Duodenal mucosa (tissue), 2 donors: ENCODE measurements at regions not wholly inside any gene's neighbourhood (a gene's known extent, or its start where the extent isn't known, plus 50 kb on each side); places are given as distances from the start of the nearest gene placed in this dataset.

Experiments
- H3K27ac ChIP-seq: one replicate; pipeline ENCODE4 v1.7.0; 2013; ENCODE audit warnings: low read depth, low read length
- H3K27me3 ChIP-seq, 2 donors: one replicate each; pipeline ENCODE4 v1.7.0; 2013; ENCODE audit warnings: low read length in 2 of 2, control low read depth in 1 of 2; ENCODE audit not compliant: insufficient read depth in 2 of 2, control insufficient read depth in 1 of 2
- H3K36me3 ChIP-seq, 2 donors: one replicate each; pipeline ENCODE4 v1.7.0; 2013; ENCODE audit warnings: low read length in 2 of 2, control low read depth in 1 of 2; ENCODE audit not compliant: insufficient read depth in 2 of 2, control insufficient read depth in 1 of 2
- H3K4me1 ChIP-seq, 2 donors: one replicate each; pipeline ENCODE4 v1.7.0; 2013; ENCODE audit warnings: low read length in 2 of 2, control low read depth in 1 of 2; ENCODE audit not compliant: insufficient read depth in 2 of 2, control insufficient read depth in 1 of 2
- H3K4me3 ChIP-seq, 2 donors: one replicate each; pipeline ENCODE4 v1.7.0; 2013; ENCODE audit warnings: low read length in 2 of 2, low read depth in 1 of 2
- H3K9ac ChIP-seq, 2 donors: one replicate each; pipeline ENCODE4 v1.7.0; 2013; ENCODE audit warnings: low read length in 2 of 2, low read depth in 1 of 2
- H3K9me3 ChIP-seq, 2 donors: one replicate each; pipeline ENCODE4 v1.7.0; 2013; ENCODE audit warnings: low read length in 2 of 2, control low read depth in 1 of 2; ENCODE audit not compliant: control insufficient read depth in 1 of 2

DNA sequence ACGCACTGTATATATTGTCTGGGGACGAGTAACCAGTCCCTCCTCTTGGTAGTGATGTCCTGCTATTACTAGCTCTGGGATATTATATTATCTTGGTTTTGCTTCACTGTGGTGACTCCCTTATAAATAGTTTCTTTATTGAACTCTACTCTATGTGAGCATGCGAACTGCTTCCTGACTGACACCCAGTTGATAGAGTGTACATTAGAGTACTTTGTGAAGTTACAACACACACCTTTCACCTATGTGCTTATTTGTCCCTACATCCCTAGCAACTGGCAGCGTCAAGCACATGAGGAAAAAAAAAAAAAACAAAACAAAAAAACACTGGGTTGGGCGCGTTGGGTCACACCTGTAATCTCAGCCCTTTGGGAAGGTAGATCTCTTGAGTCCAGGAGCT, 67.3 kb upstream of the TENT5A start:
- Histone ChIP-seq H3K27ac (no peak overlapping the region), H3K4me3 (no peak overlapping the region), H3K36me3 (no peaks in the 10 kb centered on the region), H3K9me3 (no peaks in the 10 kb centered on the region), H3K27me3 (no peaks in the 10 kb centered on the region), H3K9ac (no peak overlapping the region), H3K4me1 (peaks cover 23 to 33% of the 10 kb centered on the region in 2 donors)

DNA sequence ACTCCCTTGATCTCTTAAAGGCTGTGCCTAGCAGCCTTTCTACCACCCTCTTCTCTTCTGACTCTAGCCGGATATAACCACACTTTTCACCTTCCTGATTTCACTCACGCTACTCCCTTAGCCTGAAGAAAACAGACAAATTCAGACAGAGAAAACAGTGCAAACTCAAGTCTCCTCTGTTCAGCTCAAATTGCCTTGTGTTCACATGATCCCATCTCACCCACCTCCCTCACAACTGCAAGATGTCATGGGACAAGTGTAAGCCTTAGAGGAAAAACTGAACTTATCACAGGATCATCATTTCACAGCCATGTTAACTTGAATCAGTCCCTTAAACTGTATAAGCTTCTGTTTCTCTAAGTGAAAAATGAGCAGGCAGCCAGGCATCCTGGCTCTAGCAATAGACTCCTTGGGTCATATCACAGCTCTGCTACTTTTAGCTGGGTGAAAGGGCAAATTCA, 66.5 kb upstream of the TENT5A start:
- Histone ChIP-seq H3K9ac (no peak overlapping the region), H3K9me3 (no peaks in the 10 kb centered on the region), H3K4me3 (no peak overlapping the region), H3K27ac (no peak overlapping the region), H3K4me1 (peaks cover 23 to 33% of the 10 kb centered on the region in 2 donors), H3K27me3 (no peaks in the 10 kb centered on the region), H3K36me3 (no peaks in the 10 kb centered on the region)

- H3K27me3 ChIP-seq: no peaks in the 10 kb centered on the region
- H3K4me3 ChIP-seq: no peak overlapping the region
- H3K4me1 ChIP-seq: peaks cover 16 to 21% of the 10 kb centered on the region in 2 donors
- no peaks in the 10 kb centered on the region for H3K9me3 ChIP-seq
- H3K36me3 ChIP-seq: no peaks in the 10 kb centered on the region
- no peak overlapping the region for H3K9ac ChIP-seq
- no peak overlapping the region for H3K27ac ChIP-seq
Observed at GRCh38 chr6:81816380-81816779, 63.9 kb upstream of the TENT5A start.

GRCh38 chr6:81814370-81815076, 62.0 kb upstream of the TENT5A start:
- no peaks in the 10 kb centered on the region for H3K27me3 ChIP-seq
- H3K4me1 ChIP-seq: peaks cover 6 to 8% of the 10 kb centered on the region in 2 donors
- no peak overlapping the region for H3K4me3 ChIP-seq
- H3K9ac ChIP-seq: no peak overlapping the region
- H3K9me3 ChIP-seq: no peaks in the 10 kb centered on the region
- no peaks in the 10 kb centered on the region for H3K36me3 ChIP-seq
- no peak overlapping the region for H3K27ac ChIP-seq

GRCh38 chr6:81813305-81813704, 60.8 kb upstream of the TENT5A start:
- Histone ChIP-seq H3K9ac (no peak overlapping the region), H3K4me3 (no peak overlapping the region), H3K27me3 (no peaks in the 10 kb centered on the region), H3K27ac (no peak overlapping the region), H3K36me3 (no peaks in the 10 kb centered on the region), H3K9me3 (no peaks in the 10 kb centered on the region), H3K4me1 (no peaks in the 10 kb centered on the region)

- no peaks in the 10 kb centered on the region for H3K36me3 ChIP-seq
- no peak overlapping the region for H3K4me3 ChIP-seq
- H3K9ac ChIP-seq: no peak overlapping the region
- no peaks in the 10 kb centered on the region for H3K4me1 ChIP-seq
- H3K27ac ChIP-seq: no peak overlapping the region
- no peaks in the 10 kb centered on the region for H3K9me3 ChIP-seq
- H3K27me3 ChIP-seq: no peaks in the 10 kb centered on the region
Observed at GRCh38 chr6:81812401-81812800, 59.9 kb upstream of the TENT5A start.

GRCh38 chr6:81808851-81809570, 56.5 kb upstream of the TENT5A start:
- no peak overlapping the region for H3K27ac ChIP-seq

GRCh38 chr6:81806793-81807565, 54.5 kb upstream of the TENT5A start:
- Histone ChIP-seq H3K9ac (no peak overlapping the region), H3K27me3 (no peaks in the 10 kb centered on the region), H3K4me1 (no peaks in the 10 kb centered on the region), H3K4me3 (no peak overlapping the region), H3K36me3 (no peaks in the 10 kb centered on the region), H3K27ac (no peak overlapping the region), H3K9me3 (no peaks in the 10 kb centered on the region)

More at GRCh38 chr6:81808851-81809570, 56.5 kb upstream of the TENT5A start:
- H3K4me3 ChIP-seq: no peak overlapping the region
- H3K4me1 ChIP-seq: no peaks in the 10 kb centered on the region
- no peak overlapping the region for H3K9ac ChIP-seq
- no peaks in the 10 kb centered on the region for H3K27me3 ChIP-seq
- no peaks in the 10 kb centered on the region for H3K9me3 ChIP-seq
- no peaks in the 10 kb centered on the region for H3K36me3 ChIP-seq

DNA sequence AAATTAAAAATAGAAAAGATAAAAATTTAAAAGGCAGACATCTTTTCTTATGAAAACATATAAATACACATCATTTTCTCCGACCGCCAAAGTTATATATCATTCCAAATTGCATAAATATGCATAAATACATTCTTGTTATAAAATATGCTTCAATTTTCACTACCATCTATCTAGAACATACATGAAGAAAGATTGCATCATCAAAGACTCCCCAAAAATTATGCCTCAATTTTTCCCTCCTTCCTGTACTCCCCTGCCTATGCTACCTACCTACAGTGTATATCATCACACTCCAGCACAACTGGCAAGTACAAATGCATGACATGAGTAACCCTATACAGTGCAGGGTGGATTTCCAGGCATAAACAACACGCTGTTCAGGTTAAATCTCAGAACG, 49.9 kb upstream of the TENT5A start:
- no peak overlapping the region for H3K27ac ChIP-seq
- no peaks in the 10 kb centered on the region for H3K4me1 ChIP-seq
- H3K9me3 ChIP-seq: no peaks in the 10 kb centered on the region
- H3K9ac ChIP-seq: no peak overlapping the region
- H3K27me3 ChIP-seq: no peaks in the 10 kb centered on the region
- H3K4me3 ChIP-seq: no peak overlapping the region
- no peaks in the 10 kb centered on the region for H3K36me3 ChIP-seq
